Stomach (tissue), 4 donors: ENCODE measurements at regions not wholly inside any gene's neighbourhood (a gene's known extent, or its start where the extent isn't known, plus 50 kb on each side); places are given as distances from the start of the nearest gene placed in this dataset.

ENCODE experiments used
- CTCF ChIP-seq, 7 experiments: fragments of 450-650 bp in 4 of 7; fragments of 200-600 bp in 3 of 7; sonication (generic) in 3 of 7; IDR thresholded peaks; one replicate each; pipeline ENCODE4 v1.5.1; 2016 to 2019; ENCODE audit warnings: antibody characterized with exemption in 7 of 7, control low read depth in 2 of 7, mild to moderate bottlenecking in 1 of 7
- POLR2A ChIP-seq, 4 donors: fragments of 450-650 bp; IDR thresholded peaks; one replicate each; pipeline ENCODE4 v1.6.1; 2016; ENCODE audit warnings: antibody characterized with exemption in 4 of 4, control low read depth in 2 of 4, mild to moderate bottlenecking in 1 of 4, moderate library complexity in 1 of 4
- POLR2AphosphoS5 ChIP-seq, 3 donors: sonication (generic); formaldehyde crosslinking; IDR thresholded peaks; one replicate each; pipeline ENCODE4 v1.6.1; 2016; ENCODE audit warnings: antibody characterized with exemption in 3 of 3

DNA sequence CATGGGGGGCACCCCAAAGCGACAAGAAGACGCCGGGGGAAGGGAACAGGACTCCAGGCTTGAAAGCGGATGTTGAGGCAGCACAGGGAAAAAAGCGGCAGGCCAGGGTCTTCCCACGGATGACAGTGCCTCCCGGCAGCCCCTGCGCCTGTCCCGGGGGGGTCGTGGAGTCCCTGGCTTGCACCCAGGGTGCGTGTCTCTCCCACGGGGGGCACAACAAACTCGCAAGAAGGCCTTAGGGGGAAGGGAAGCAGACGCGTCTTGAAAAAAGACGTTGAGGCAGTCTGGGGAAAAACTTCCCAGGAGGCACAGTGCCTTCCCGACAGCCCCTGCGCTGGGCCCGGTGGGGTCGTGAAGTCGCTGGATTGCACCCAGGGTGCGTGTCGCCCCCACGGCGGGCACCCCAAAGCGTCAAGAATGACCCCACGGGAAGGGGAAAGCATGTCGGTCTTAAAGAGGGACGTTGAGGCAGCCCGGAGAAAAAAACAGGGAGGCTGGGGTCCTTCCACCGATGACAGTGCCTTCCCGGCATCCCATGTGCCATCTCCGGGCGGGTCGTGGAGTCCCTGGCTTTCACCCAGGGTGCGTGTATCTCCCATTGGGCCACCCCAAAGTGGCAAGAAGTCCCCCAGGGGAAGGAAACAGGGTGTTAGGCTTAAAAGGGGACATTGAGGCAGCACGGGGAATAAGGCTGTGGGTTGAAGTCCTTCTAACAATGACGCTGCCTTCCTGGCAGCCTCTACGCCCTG, 159.9 kb upstream of the ALG10B start:
- no peak for TF ChIP-seq POLR2A (IDR thresholded peaks at IDR 0.05)
- no peak for TF ChIP-seq CTCF (IDR thresholded peaks at IDR 0.05)
- no peak for TF ChIP-seq POLR2AphosphoS5 (IDR thresholded peaks at IDR 0.05)
